Cerebellar cortex (tissue), 1 donor: ENCODE measurements at regions not wholly inside any gene's neighbourhood (a gene's known extent, or its start where the extent isn't known, plus 50 kb on each side); places are given as distances from the start of the nearest gene placed in this dataset.
"Not testable (repeated sequence)": the region's sequence is repeated elsewhere in the genome, so short reads cannot be mapped to it uniquely, and the experiment has no call there.

Experiments
- DNase-seq: peaks from one replicate; pipeline ENCODE4 v3.0.0-alpha.2; 2015; ENCODE audit warnings: low spot score

- no peak for DNase-seq
Observed at GRCh38 chr7:42677751-42678699, 233.8 kb downstream of the C7orf25 start.

GRCh38 chr7:42674541-42674940, 237.3 kb downstream of the C7orf25 start:
- DNase-seq, result no peak

- no peak for DNase-seq
Observed at GRCh38 chr7:42673951-42674350, 237.9 kb downstream of the C7orf25 start.

- DNase-seq, result no peak
Observed at GRCh38 chr7:42672339-42672999, 239.4 kb downstream of the C7orf25 start.

GRCh38 chr7:42671627-42672026, 240.2 kb downstream of the C7orf25 start:
- DNase-seq, result no peak

GRCh38 chr7:42666994-42667393, 244.9 kb downstream of the C7orf25 start:
- DNase-seq, result no peak

- peak; percentile 1 for DNase-seq
Observed at GRCh38 chr7:42662862-42663261, 249.0 kb downstream of the C7orf25 start.

- no peak for DNase-seq
Observed at GRCh38 chr7:42661312-42661711, 250.6 kb downstream of the C7orf25 start.

GRCh38 chr7:42650701-42651100, 261.2 kb downstream of the C7orf25 start:
- DNase-seq, result peak; percentile 84

- DNase-seq, result no peak
Observed at GRCh38 chr7:42650171-42650570, 261.7 kb downstream of the C7orf25 start.

GRCh38 chr7:42645906-42646305, 266.0 kb downstream of the C7orf25 start:
- no peak for DNase-seq

GRCh38 chr7:42642699-42643098, 269.2 kb downstream of the C7orf25 start:
- DNase-seq, result no peak

GRCh38 chr7:42639930-42640329, 271.9 kb downstream of the C7orf25 start:
- no peak for DNase-seq

GRCh38 chr7:42636380-42636779, 275.5 kb downstream of the C7orf25 start:
- not testable (repeated sequence) for DNase-seq

GRCh38 chr7:42628054-42628453, 283.8 kb downstream of the C7orf25 start:
- no peak for DNase-seq

GRCh38 chr7:42627626-42628025, 284.2 kb downstream of the C7orf25 start:
- no peak for DNase-seq

- no peak for DNase-seq
Observed at GRCh38 chr7:42627101-42627500, 284.8 kb downstream of the C7orf25 start.

- no peak for DNase-seq
Observed at GRCh38 chr7:42625421-42625820, 286.4 kb downstream of the C7orf25 start.

- DNase-seq, result no peak
Observed at GRCh38 chr7:42624471-42624870, 287.4 kb downstream of the C7orf25 start.

- no peak for DNase-seq
Observed at GRCh38 chr7:42621543-42622219, 290.2 kb downstream of the C7orf25 start.

GRCh38 chr7:42618651-42619360, 293.1 kb downstream of the C7orf25 start:
- DNase-seq, result no peak
